Osteoblast (primary cell): ENCODE measurements at regions not wholly inside any gene's neighbourhood (a gene's known extent, or its start where the extent isn't known, plus 50 kb on each side); places are given as distances from the start of the nearest gene placed in this dataset.

ENCODE experiments used
- DNase-seq: peaks from one replicate; pipeline ENCODE4 v3.0.0; 2011; ENCODE audit warnings: low spot score, mixed read lengths; ENCODE audit not compliant: insufficient read length; ENCODE audit errors: missing footprints
- H2AFZ ChIP-seq: 2 replicates; pipeline ENCODE4 v1.6.0; 2011; ENCODE audit warnings: mild to moderate bottlenecking, low read length
- H3K27ac ChIP-seq: 2 replicates; pipeline ENCODE4 v1.5.1; 2011; ENCODE audit warnings: mild to moderate bottlenecking, low read depth, low read length, moderate library complexity
- H3K27me3 ChIP-seq: 2 replicates; pipeline ENCODE4 v1.6.0; 2012; ENCODE audit warnings: mild to moderate bottlenecking, control low read depth, inconsistent platforms, low read length, moderate library complexity; ENCODE audit not compliant: insufficient read depth
- H3K36me3 ChIP-seq: 2 replicates; pipeline ENCODE4 v1.5.1; 2011; ENCODE audit warnings: mild to moderate bottlenecking, low read length, control low read depth, moderate library complexity; ENCODE audit not compliant: insufficient read depth
- H3K4me1 ChIP-seq: 2 replicates; pipeline ENCODE4 v1.5.1; 2011; ENCODE audit warnings: mild to moderate bottlenecking, low read length, control low read depth, moderate library complexity; ENCODE audit not compliant: insufficient read depth
- H3K4me2 ChIP-seq: 2 replicates; pipeline ENCODE4 v1.6.0; 2011; ENCODE audit warnings: mild to moderate bottlenecking, low read length; ENCODE audit not compliant: insufficient read depth
- H3K4me3 ChIP-seq: fragments of 200-600 bp; sonication (generic); 3 replicates; pipeline ENCODE4 v1.5.1; 2012; ENCODE audit warnings: mild to moderate bottlenecking, low read length, inconsistent platforms; ENCODE audit not compliant: insufficient read depth
- H3K79me2 ChIP-seq: 2 replicates; pipeline ENCODE4 v1.6.0; 2012; ENCODE audit warnings: mild to moderate bottlenecking, low read length, control low read depth, inconsistent platforms; ENCODE audit not compliant: insufficient read depth
- H3K9me3 ChIP-seq: 2 replicates; pipeline ENCODE4 v1.5.1; 2011; ENCODE audit warnings: low read depth, low read length, control low read depth
- H4K20me1 ChIP-seq: 2 replicates; pipeline ENCODE4 v1.6.0; 2012; ENCODE audit warnings: mild to moderate bottlenecking, low read length, control low read depth; ENCODE audit not compliant: insufficient read depth
- CTCF ChIP-seq: IDR thresholded peaks from 2 replicates; pipeline ENCODE4 v1.5.1; 2011; ENCODE audit warnings: mild to moderate bottlenecking, low read depth, low read length, moderate library complexity; ENCODE audit errors: extremely low read depth

- H3K27me3 ChIP-seq = no peaks in the 10 kb centered on the region
- TF ChIP-seq CTCF = no peak
- no peak overlapping the region for H3K4me2 ChIP-seq
- no peak overlapping the region for H2AFZ ChIP-seq
- H3K4me3 ChIP-seq = no peak overlapping the region
- no peaks in the 10 kb centered on the region for H3K79me2 ChIP-seq
- H4K20me1 ChIP-seq = no peaks in the 10 kb centered on the region
- no peaks in the 10 kb centered on the region for H3K9me3 ChIP-seq
- no peaks in the 10 kb centered on the region for H3K36me3 ChIP-seq
- DNase-seq = no peak
- H3K27ac ChIP-seq = no peak overlapping the region
- H3K4me1 ChIP-seq = peaks cover 5% of the 10 kb centered on the region
Measured at GRCh38 chr4:102139932-102140331, 205.3 kb downstream of the SLC39A8 start.

GRCh38 chr4:102139132-102139573, 206.1 kb downstream of the SLC39A8 start:
- Histone ChIP-seq H2AFZ (no peak overlapping the region), H3K4me3 (no peak overlapping the region), H4K20me1 (no peaks in the 10 kb centered on the region), H3K4me1 (peaks cover 5% of the 10 kb centered on the region), H3K36me3 (no peaks in the 10 kb centered on the region), H3K9me3 (no peaks in the 10 kb centered on the region), H3K27me3 (no peaks in the 10 kb centered on the region), H3K27ac (no peak overlapping the region), H3K4me2 (no peak overlapping the region), H3K79me2 (no peaks in the 10 kb centered on the region)
- no peak for DNase-seq
- TF ChIP-seq CTCF = no peak

DNA sequence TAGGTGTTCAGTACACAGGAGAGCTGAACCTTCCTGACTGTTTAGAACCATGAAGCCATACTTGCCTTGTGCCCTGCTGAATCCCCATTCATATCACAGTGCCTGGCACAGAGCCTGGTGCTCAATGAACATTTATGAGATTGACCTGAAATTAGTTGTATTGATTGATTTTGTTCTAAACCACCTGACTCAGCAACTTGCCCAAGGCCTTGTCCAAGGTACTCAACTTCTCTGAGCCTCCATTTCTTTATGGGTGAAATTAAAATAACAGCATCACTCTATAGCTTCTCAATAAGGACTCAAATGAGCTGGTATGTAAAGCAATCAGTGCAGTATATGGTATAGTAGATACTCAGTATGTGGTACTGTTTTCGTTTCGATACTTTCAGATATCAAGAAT, 208.1 kb downstream of the SLC39A8 start:
- Histone ChIP-seq H3K4me3 (no peak overlapping the region), H3K4me2 (no peak overlapping the region)

DNA sequence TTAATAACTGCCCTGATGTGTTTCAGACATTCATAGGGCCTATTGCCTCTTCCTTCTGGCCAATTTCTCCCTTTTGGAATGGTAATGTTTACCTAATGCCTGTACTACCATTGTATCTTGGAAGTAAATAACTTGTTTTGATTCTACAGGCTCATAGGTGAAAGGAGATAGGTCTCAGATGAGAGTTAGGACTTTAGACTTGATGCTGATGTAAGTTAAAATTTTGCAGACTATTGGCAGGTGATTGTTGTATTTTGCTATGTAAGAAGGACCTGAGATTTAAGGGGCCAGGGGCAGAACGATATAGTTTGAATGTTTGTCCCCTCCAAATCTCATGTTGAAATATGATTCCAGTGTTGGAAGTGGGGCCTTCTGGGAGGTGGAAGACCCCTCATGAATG, 215.5 kb downstream of the SLC39A8 start:
- Histone ChIP-seq H3K27me3 (no peaks in the 10 kb centered on the region), H3K9me3 (no peaks in the 10 kb centered on the region), H3K4me2 (no peak overlapping the region), H3K79me2 (no peaks in the 10 kb centered on the region), H4K20me1 (no peaks in the 10 kb centered on the region), H3K4me3 (no peak overlapping the region), H3K4me1 (no peaks in the 10 kb centered on the region), H2AFZ (no peak overlapping the region), H3K27ac (no peak overlapping the region), H3K36me3 (no peaks in the 10 kb centered on the region)
- no peak for TF ChIP-seq CTCF
- no peak for DNase-seq

More for the DNA sequence above, 208.1 kb downstream of the SLC39A8 start:
- H3K4me1 ChIP-seq = peaks cover 5% of the 10 kb centered on the region
- H3K36me3 ChIP-seq = no peaks in the 10 kb centered on the region
- no peak overlapping the region for H3K27ac ChIP-seq
- no peak for TF ChIP-seq CTCF
- H3K79me2 ChIP-seq = no peaks in the 10 kb centered on the region
- DNase-seq = no peak
- no peak overlapping the region for H2AFZ ChIP-seq
- H3K27me3 ChIP-seq = no peaks in the 10 kb centered on the region
- H4K20me1 ChIP-seq = no peaks in the 10 kb centered on the region
- H3K9me3 ChIP-seq = no peaks in the 10 kb centered on the region
